COR-L47 (cell line): ENCODE measurements at regions not wholly inside any gene's neighbourhood (a gene's known extent, or its start where the extent isn't known, plus 50 kb on each side); places are given as distances from the start of the nearest gene placed in this dataset.

Experiments used
- DNase-seq: peaks from one replicate; lab custom pipeline; 2025; lab: John Stamatoyannopoulos, UW

DNA sequence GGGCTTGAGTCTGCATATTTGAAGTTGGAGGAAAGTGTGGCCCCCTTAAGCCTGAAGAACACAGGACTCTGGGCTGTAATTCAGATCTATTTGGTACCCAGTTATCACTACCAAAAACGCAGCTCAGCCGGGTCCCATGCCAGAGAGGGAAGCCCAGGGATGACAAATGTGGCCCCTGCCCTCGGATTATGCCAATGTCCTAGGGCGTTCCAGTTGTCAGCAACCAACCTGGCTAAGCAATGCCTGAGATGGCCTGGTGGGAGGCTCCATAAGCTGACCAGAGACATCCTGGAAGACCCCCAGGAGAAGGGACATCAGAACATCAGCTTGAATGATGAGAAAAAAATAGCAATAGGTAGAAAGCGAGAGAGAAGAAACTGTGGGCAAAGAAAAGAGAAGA lies 79.6 kb upstream of the UQCRFS1 start:
- no peak for DNase-seq

GRCh38 chr19:29293292-29293691 lies 80.3 kb upstream of the UQCRFS1 start:
- DNase-seq: no peak

DNA sequence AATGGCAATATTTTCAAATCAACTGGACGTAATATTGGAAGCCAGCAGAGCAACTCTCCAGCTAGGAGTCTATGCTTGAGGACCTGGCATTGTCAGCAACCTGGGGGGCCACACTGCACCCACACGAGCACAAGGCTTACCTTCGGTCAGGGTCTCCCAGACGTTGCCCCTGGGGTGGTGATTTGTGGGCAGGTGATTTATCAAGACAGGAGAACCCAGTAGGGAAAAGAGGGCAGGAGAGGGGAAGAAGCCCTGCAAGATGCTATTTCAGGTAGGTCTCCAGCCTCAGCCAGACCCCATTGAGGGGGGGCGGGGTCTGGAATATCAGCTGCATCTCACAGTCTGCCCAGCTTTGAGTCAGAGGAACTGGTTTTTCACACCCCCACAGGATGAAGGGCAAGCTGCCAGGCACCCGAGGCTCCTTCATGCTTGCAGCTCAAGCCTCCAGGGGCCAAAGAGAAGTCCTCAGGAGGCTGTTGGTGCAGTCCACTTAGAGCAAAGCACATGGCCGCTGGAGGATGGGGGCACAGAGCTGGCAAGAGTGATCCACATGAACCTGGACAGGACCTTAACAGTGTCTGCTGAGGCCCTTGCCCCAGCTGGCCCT lies 80.9 kb upstream of the UQCRFS1 start:
- DNase-seq: no peak

DNA sequence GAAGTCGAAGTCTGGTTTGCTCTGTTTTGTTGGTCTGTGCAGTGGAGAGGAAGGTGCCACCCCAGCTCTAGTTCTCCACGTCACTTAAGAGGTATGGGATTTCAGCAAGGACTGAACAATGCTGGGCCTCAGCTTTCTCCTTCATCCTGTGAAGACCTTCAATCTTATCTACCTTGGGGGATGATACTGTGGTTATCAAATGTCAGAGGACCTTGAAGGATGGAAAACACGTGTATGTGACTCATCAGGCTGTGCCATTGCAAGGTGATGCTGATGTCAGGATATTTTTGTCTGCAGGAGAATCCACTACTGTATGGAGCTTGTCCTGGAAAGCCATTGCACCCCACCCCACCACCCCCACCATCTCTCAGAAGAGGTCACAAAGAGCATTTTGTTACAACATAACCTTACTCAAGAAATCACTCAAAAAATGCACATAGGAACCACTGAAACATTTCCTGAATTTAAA lies 81.4 kb upstream of the UQCRFS1 start:
- no peak for DNase-seq

DNA sequence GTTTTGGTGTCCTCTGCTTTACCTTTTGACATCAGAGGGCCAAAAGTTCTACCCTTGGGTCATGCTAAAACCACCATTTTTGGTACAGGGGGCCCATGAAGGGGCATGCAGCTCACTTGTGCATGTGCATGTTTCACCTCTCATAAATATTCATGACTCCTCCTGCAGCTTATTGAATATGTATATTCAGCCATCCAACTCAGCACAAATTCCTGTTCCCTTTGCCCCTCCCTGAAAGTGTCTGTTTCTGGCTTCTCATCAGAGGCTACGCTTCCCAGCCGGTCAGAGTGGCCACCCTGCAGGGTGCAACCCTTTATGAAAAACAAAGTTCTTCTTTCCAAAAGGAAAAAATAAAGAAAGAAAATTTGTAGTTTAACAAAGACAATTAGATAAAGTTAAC lies 82.3 kb upstream of the UQCRFS1 start:
- no peak for DNase-seq

DNA sequence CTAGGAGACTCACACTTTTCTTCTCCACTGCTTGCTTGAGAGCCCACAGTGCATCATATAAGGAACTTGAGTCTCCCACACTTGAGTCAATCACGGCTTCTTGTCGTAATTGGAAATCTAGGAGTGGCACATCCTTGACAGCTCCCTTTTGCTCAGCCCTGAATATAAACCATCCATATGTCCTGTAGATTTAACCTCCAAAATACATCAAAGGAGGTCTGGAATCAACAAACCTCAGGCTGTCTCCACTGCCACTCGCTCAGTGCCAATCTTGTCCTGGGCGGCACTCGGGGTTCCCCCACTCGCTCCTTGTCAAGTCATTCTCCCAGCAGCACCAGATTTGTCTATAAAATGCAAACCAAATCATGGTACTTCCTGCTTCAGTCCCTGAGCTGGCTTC lies 84.4 kb upstream of the UQCRFS1 start:
- DNase-seq: no peak

DNA sequence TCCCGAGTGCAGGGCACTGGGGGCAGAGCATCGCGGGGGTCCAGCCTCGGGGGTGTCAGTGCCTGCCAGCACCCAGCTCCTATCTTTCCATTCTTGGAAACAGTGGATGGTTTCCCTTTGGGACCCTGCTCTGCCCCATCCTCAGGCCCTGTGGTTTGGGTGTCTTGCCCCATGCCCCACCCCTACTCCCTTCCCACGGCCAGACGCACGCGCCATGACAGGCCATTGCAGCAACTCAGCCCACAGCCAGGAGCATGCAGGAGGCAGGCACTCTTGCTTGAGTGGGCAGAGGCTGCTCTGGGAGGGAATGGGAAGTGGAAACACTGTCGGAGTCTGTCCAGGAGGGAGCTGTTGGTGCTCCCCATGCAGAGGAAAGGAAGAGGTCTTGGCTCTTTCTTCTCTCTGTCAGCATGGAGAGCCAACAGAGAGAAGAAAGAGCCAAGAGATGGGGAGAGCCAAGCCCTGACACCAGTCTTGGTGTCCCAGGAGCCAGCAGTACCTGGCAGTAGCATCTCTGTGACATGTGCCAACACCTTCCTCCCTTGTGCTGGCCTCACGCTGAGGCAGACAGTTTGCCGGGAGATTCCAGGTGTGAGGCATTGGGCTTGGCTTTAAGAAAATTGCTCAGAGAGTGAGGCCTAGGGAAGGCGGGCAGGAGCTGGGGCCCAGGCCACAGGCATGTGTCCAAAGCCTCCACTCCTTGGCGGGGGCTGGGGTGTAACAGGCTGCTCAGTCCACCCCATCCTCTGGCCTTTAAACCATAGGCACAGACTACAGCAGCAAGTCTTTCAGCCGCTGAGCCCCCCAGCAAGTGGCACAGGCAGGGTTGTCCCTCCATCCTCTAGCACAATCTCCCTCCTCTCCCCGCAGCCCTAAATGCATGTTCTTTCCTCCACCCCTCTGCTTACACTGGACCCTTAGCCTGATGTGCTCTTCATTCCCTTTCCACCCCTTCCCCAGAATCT lies 86.7 kb upstream of the UQCRFS1 start:
- no peak for DNase-seq

DNA sequence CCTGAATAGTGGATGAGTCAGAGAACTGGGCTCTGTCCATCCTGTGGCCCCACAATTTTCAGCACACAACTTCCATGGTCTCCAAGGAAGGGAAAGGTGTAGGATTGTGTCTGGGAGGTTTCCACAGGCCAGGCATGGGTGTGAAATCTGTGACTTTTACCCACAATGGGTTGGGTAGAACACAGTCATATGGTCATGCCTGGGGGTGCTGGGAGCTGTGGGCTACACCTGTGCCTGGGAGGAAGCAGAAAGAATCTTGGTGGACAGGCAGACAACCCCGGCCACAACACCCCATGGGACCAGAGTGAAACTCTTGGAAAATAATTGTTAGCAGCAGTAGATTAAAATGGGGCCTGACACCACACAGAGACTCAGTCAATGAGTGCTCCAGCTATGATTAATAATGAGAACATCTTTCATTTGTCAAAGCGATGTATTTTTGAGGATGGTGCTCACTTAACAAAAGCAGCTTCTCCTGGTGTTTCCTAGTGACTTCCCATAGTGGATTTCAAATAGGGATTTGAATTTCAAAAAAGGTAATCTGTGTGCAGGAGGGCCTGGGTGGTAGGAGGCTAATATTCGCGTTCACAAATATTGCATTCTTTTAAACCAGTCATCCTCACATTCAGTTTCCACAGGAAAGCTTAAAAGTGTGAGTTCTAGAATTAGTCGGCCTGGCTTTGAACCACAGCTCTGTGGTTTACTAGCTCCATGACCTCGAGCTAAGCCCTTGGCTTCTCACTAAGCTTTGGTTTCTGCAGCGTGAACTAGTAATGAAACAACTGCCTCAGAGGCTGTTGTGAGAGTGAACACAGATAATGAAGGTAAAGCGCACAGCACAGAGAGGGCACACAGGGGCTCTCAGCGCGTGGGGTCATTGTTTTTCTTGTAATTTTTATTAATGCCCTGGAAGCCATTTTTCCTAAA lies 89.3 kb upstream of the UQCRFS1 start:
- no peak for DNase-seq

DNA sequence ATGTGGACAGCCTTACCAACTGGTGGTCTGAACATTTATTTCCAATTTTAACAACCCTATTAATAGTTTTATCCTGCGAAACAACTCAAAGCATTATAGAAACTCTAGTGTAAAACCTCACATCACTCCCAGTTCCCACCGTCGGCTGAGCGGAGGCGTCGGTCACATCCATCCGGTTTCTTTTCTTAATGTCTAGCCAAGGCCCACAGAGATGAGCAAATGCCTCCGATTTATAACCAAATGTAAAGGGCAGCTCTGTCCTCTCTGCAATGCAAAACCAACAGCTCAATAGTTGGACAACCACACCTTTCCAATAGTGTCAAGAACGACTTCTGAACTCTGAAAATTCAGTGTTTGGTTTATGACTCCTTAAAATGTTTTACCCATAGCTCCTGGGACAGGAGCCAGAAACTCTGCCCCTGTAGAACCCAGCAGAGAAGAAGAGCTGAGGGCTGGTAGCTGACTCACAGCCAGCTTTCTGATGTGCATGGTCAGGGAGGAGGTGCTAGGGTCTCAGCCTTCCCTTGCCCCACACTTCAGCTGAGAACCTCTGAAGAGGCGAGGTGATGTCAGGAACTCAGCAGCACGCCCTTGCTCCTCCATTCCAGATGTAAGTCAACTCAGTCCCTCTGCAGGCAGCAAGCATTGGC lies 90.2 kb upstream of the UQCRFS1 start:
- DNase-seq: no peak

- no peak for DNase-seq
These were observed 90.8 kb upstream of the UQCRFS1 start for GRCh38 chr19:29303719-29304090.

DNA sequence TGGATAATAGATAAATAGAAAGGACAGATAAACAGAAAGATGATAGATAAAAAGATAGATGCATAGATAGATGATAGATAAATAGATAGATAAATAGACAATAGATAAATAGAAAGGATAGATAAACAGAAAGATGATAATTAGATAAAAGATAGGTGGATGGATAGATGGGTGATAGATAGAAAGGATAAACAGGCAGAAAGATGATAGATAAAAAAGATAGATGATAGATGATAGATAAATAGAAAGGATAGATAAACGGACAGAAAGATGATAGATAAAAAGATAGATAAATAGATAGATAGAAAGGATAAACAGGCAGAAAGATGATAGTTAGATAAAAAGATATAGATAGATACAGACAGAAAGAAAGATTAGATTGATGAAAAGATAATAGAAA lies 92.3 kb upstream of the UQCRFS1 start:
- DNase-seq: no peak

- DNase-seq: peak; percentile 19
These were observed 96.1 kb upstream of the UQCRFS1 start for GRCh38 chr19:29308977-29309590.

DNA sequence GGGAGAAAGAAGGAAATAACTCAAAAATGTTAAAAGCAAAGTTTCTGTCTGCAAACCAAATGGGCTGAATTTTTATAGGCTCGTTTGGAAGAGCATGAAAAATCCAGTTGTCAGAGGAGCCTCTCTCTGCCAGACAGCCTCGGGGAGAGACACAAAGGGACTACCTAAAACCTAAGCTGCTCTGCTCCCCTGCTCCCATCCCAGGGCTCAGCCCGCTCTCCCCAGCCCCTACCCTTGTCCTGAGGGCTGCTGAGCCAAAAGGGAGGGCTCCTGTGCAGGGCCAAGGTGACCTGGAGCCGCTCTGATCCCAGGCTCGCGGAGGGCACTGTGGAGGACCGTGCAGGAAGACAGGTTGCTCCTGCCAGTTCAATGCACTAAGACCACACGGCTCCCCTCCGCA lies 96.7 kb upstream of the UQCRFS1 start:
- DNase-seq: no peak

DNA sequence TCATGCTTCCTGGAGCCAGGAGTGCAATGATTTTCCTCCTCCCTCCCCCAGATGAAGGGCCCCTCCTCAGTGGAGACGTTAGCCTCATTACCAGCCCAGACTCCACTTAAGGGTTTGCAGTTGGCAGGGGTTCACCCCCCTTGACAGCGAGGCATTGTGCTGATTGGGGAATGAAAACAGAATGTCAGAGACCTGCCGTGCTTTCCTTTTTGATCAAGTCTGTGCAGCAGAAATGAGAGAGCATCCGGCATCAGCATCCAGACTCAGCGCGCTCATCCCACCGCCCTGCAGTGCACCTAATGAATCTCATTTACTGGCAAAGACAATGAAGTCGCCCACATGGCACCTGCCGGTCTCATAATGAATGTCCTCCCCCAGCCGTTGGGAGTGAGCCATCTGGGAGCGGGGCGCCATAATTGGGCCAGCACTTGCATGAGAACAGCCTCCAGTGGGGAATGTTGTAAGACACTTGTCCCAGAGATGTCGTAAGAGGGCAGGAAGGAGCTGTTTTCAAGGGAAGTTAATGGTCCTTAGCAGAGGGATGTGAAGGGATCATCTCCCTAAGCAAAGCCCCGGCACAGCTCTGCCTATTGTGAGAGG lies 98.3 kb upstream of the UQCRFS1 start:
- DNase-seq: peak; percentile 88

DNA sequence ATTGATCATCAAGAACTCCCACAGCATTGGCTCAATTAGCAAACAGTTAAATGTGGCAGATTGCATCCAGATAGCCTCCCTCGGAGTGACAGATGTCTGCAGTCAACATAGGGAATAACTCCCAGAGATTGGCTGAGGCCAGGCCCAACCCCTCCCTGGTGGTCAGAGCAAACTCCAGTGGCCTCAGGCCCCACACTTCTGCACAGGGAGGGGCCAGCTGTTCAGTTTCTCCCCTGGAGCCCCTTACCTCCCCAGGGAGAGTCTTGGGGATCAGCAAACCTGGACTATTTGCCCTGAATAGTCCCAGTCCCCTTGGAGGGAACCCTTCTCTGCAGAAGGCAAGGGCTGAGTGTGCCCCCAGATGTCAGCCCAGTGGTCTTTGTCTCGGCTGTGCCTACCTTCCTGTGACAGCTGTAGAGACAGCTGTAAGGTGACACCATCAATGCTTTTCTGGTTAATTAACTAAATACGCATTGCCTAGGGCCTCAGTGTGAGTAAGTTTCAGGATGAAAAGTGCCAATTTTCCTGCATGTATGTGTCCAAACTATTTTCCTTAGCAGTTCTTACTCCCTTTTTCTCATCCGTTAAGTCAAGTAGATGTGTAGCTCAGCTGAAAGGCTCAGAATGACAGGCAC lies 102.7 kb upstream of the UQCRFS1 start:
- no peak for DNase-seq

DNA sequence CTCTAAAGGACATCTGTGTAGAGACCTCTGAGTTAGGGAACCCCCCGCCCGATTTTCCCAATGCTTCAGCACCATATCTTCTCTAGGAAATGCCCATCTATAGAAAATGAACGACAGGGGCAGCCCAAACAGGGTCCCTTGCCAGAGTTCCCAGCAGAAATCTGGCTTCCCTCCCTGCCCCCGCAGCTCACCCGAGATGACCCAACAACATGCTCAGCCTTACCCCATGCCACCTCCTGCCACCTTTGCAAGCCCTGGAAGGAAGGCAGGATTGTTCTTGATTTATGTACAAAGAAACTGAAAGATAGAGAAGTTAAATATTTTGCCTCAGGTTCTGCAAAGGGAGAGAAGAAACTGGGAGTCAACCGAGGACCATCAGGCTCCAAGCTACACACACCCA lies 105.6 kb upstream of the UQCRFS1 start:
- no peak for DNase-seq

- peak; percentile 74 for DNase-seq
These were observed 107.1 kb upstream of the UQCRFS1 start for GRCh38 chr19:29320086-29320485.

- no peak for DNase-seq
These were observed 107.7 kb upstream of the UQCRFS1 start for GRCh38 chr19:29320618-29321017.

DNA sequence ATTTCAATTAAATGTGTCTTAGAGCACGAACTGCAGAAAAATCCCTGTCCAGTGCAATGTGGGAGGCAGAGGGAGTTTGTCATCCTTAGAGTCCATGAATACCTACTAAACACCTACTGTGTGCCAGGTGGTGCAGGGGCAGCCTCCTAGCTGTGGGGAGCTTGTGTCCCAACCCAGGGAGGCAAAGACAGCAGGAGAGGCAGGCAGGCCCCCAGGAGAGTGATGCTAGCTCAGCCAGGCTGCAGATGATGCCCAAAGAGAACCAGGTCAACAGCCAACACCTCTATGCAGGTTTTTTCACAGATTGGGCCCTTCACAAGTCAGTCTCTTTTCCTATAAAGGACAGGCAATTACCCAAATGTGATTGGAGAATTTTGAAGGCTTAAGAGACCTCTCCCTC lies 108.2 kb upstream of the UQCRFS1 start:
- no peak for DNase-seq

GRCh38 chr19:29323021-29323430 lies 110.1 kb upstream of the UQCRFS1 start:
- no peak for DNase-seq
